ENCODE measurements at regions not wholly inside any gene's neighbourhood (a gene's known extent, or its start where the extent isn't known, plus 50 kb on each side); places are given as distances from the start of the nearest gene placed in this dataset.

DNA sequence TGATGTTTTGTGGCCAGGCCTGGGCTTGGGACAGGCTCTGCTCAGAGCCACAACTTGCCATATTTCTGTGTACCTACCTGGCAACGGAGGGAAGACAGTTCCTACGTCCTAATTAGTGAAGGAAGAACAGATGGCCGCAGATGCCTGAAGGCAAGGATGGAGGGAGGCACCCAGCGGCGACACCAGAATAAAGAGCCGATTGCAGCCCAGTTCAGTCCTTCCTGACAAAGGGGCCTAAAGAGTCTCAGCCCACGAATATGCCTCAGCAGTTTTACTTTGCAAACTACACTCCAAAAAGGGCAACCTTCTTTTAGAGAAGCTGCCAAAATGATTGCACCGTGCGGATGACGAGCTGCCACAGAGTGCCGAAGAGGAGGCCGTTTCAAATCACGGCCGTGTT, 585.8 kb downstream of the GLRX3 start:
- TF ChIP-seq, protein P1, sequence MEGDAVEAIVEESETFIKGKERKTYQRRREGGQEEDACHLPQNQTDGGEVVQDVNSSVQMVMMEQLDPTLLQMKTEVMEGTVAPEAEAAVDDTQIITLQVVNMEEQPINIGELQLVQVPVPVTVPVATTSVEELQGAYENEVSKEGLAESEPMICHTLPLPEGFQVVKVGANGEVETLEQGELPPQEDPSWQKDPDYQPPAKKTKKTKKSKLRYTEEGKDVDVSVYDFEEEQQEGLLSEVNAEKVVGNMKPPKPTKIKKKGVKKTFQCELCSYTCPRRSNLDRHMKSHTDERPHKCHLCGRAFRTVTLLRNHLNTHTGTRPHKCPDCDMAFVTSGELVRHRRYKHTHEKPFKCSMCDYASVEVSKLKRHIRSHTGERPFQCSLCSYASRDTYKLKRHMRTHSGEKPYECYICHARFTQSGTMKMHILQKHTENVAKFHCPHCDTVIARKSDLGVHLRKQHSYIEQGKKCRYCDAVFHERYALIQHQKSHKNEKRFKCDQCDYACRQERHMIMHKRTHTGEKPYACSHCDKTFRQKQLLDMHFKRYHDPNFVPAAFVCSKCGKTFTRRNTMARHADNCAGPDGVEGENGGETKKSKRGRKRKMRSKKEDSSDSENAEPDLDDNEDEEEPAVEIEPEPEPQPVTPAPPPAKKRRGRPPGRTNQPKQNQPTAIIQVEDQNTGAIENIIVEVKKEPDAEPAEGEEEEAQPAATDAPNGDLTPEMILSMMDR (IDR thresholded peaks at IDR 0.05) = no peak
- no peak for TF ChIP-seq POLR2A (IDR thresholded peaks at IDR 0.05)
